Activated CD4-positive, alpha-beta T cell treated with anti-CD3 and anti-CD28 coated beads for 36 hours (primary cell): ENCODE measurements at regions not wholly inside any gene's neighbourhood (a gene's known extent, or its start where the extent isn't known, plus 50 kb on each side); places are given as distances from the start of the nearest gene placed in this dataset.
"Not testable (repeated sequence)": the region's sequence is repeated elsewhere in the genome, so short reads cannot be mapped to it uniquely, and the experiment has no call there.

Source experiments
- ATAC-seq: fragments of 200-7000 bp; cut with Tn5 transposase; one replicate; pipeline ENCODE4 v1.10.0; 2021; ENCODE audit warnings: mild to moderate bottlenecking, moderate library complexity
- CTCF ChIA-PET: fragments of 350-600 bp; sonication (Branson Sonifier 250); formaldehyde crosslinking; loops from one replicate; lab custom pipeline; 2021; ENCODE audit warnings: antibody characterized with exemption; lab: Charles Lee
- POLR2A ChIA-PET: fragments of 350-600 bp; sonication (Branson Sonifier 250); formaldehyde crosslinking; loops from one replicate; lab custom pipeline; 2021; ENCODE audit warnings: antibody characterized with exemption, inconsistent platforms; lab: Charles Lee
- DNase-seq: peaks from one replicate; pipeline ENCODE4 v3.0.0-alpha.2; 2020
- H3K27ac Mint-ChIP-seq: one replicate; pipeline ENCODE4 v1.8.0; 2021; ENCODE audit warnings: mixed read lengths
- H3K27me3 Mint-ChIP-seq: one replicate; pipeline ENCODE4 v1.8.0; 2021; ENCODE audit warnings: mixed read lengths
- H3K36me3 Mint-ChIP-seq: one replicate; pipeline ENCODE4 v1.8.0; 2021; ENCODE audit warnings: low read depth, mixed read lengths
- H3K4me1 Mint-ChIP-seq: one replicate; pipeline ENCODE4 v1.8.0; 2021; ENCODE audit warnings: mixed read lengths
- H3K4me3 Mint-ChIP-seq: one replicate; pipeline ENCODE4 v1.8.0; 2021; ENCODE audit warnings: mild to moderate bottlenecking, moderate library complexity, mixed read lengths
- H3K9me3 Mint-ChIP-seq: one replicate; pipeline ENCODE4 v1.8.0; 2021; ENCODE audit warnings: low read depth, mixed read lengths
- intact Hi-C, 2 experiments: fragments of 100-400 bp; cut with DNase I in 1 of 2; cut with micrococcal nuclease in 1 of 2; formaldehyde crosslinking; loops; one replicate each; pipeline versions ENCODE4 v1.14.2 to v1.15.1; 2022 to 2024; cut with DNase I, micrococcal nuclease

- Mint-ChIP-seq H3K4me3 (no peak overlapping the region), H3K9me3 (no peaks in the 10 kb centered on the region), H3K27me3 (no peaks in the 10 kb centered on the region), H3K4me1 (peaks cover 7% of the 10 kb centered on the region), H3K36me3 (no peaks in the 10 kb centered on the region), H3K27ac (no peak overlapping the region)
- intact Hi-C loops: no loop called here
- DNase-seq: peak; percentile 20
- ChIA-PET CTCF (interaction anchor here (1.0 kb wide), 1 partner anchor 328 kb away, joined by 3 read pairs; no protein-coding TSS in a partner anchor), POLR2A (no interaction called here)
- ATAC-seq: peak; percentile 92
Observed at GRCh38 chr19:20325151-20325550, 158.1 kb downstream of the ZNF486 start.

- intact Hi-C loops: no loop called here
- POLR2A ChIA-PET: no interaction called here
Observed at GRCh38 chr19:20321139-20321763, 154.2 kb downstream of the ZNF486 start.

GRCh38 chr19:20320191-20320590, 153.2 kb downstream of the ZNF486 start:
- DNase-seq (no peak), ATAC-seq (no peak)
- ChIA-PET CTCF (no interaction called here), POLR2A (no interaction called here)
- intact Hi-C loops: no loop called here
- Mint-ChIP-seq H3K4me1 (peaks cover 5% of the 10 kb centered on the region), H3K36me3 (no peaks in the 10 kb centered on the region), H3K9me3 (no peaks in the 10 kb centered on the region), H3K27me3 (no peaks in the 10 kb centered on the region), H3K4me3 (no peak overlapping the region), H3K27ac (no peak overlapping the region)

More at GRCh38 chr19:20321139-20321763, 154.2 kb downstream of the ZNF486 start:
- Mint-ChIP-seq H3K4me3 (no peak overlapping the region), H3K27ac (no peak overlapping the region), H3K36me3 (no peaks in the 10 kb centered on the region), H3K9me3 (no peaks in the 10 kb centered on the region), H3K4me1 (peaks cover 7% of the 10 kb centered on the region), H3K27me3 (no peaks in the 10 kb centered on the region)
- CTCF ChIA-PET: no interaction called here
- no peak for ATAC-seq
- no peak for DNase-seq

GRCh38 chr19:20318616-20319015, 151.6 kb downstream of the ZNF486 start:
- Mint-ChIP-seq H3K36me3 (no peaks in the 10 kb centered on the region), H3K4me1 (no peaks in the 10 kb centered on the region), H3K27me3 (no peaks in the 10 kb centered on the region), H3K27ac (no peak overlapping the region), H3K4me3 (no peak overlapping the region), H3K9me3 (no peaks in the 10 kb centered on the region)
- DNase-seq (no peak), ATAC-seq (no peak)
- ChIA-PET CTCF (interaction anchor here (0.6 kb wide), 1 partner anchor 323 kb away, joined by 3 read pairs; no protein-coding TSS in a partner anchor), POLR2A (no interaction called here)
- intact Hi-C loops: no loop called here

GRCh38 chr19:20315543-20315942, 148.5 kb downstream of the ZNF486 start:
- no peak for DNase-seq
- Mint-ChIP-seq H3K4me3 (no peak overlapping the region), H3K36me3 (no peaks in the 10 kb centered on the region), H3K9me3 (no peaks in the 10 kb centered on the region), H3K27ac (no peak overlapping the region), H3K27me3 (no peaks in the 10 kb centered on the region), H3K4me1 (no peaks in the 10 kb centered on the region)
- CTCF ChIA-PET: no interaction called here
- no peak for ATAC-seq
- POLR2A ChIA-PET: no interaction called here
- intact Hi-C loops: no loop called here

GRCh38 chr19:20313894-20314293, 146.9 kb downstream of the ZNF486 start:
- H3K9me3 Mint-ChIP-seq: peaks cover 2% of the 10 kb centered on the region
- ChIA-PET POLR2A (no interaction called here), CTCF (interaction anchor here (0.6 to 1.1 kb wide), 4 partner anchors 10 to 907 kb away, joined by 3 to 6 read pairs (median 4); no protein-coding TSS in a partner anchor)
- DNase-seq (no peak), ATAC-seq (no peak)
- no peak overlapping the region for H3K27ac Mint-ChIP-seq
- no peaks in the 10 kb centered on the region for H3K36me3 Mint-ChIP-seq
- intact Hi-C loops: no loop called here
- no peaks in the 10 kb centered on the region for H3K4me1 Mint-ChIP-seq
- no peaks in the 10 kb centered on the region for H3K27me3 Mint-ChIP-seq
- H3K4me3 Mint-ChIP-seq: no peak overlapping the region

- ChIA-PET CTCF (no interaction called here), POLR2A (no interaction called here)
- no peak overlapping the region for H3K27ac Mint-ChIP-seq
- H3K4me1 Mint-ChIP-seq: no peaks in the 10 kb centered on the region
- H3K9me3 Mint-ChIP-seq: peaks cover 2% of the 10 kb centered on the region
- H3K4me3 Mint-ChIP-seq: no peak overlapping the region
- DNase-seq: no peak
- no peaks in the 10 kb centered on the region for H3K36me3 Mint-ChIP-seq
- ATAC-seq: no peak
- intact Hi-C loops: no loop called here
- H3K27me3 Mint-ChIP-seq: no peaks in the 10 kb centered on the region
Observed at GRCh38 chr19:20307127-20307526, 140.1 kb downstream of the ZNF486 start.

GRCh38 chr19:20296314-20296713, 129.3 kb downstream of the ZNF486 start:
- H3K27ac Mint-ChIP-seq, H3K27me3 Mint-ChIP-seq, DNase-seq, intact Hi-C loops, ATAC-seq, H3K9me3 Mint-ChIP-seq, POLR2A ChIA-PET, H3K4me3 Mint-ChIP-seq, H3K36me3 Mint-ChIP-seq, H3K4me1 Mint-ChIP-seq, CTCF ChIA-PET: not testable (repeated sequence)

- no peaks in the 10 kb centered on the region for H3K4me1 Mint-ChIP-seq
- no peak for DNase-seq
- H3K9me3 Mint-ChIP-seq: peaks cover 3% of the 10 kb centered on the region
- ChIA-PET POLR2A (no interaction called here), CTCF (no interaction called here)
- no peaks in the 10 kb centered on the region for H3K36me3 Mint-ChIP-seq
- no peak for ATAC-seq
- H3K4me3 Mint-ChIP-seq: no peak overlapping the region
- no peaks in the 10 kb centered on the region for H3K27me3 Mint-ChIP-seq
- intact Hi-C loops: no loop called here
- H3K27ac Mint-ChIP-seq: no peak overlapping the region
Observed at GRCh38 chr19:20294181-20294580, 127.2 kb downstream of the ZNF486 start.

GRCh38 chr19:20292520-20292919, 125.5 kb downstream of the ZNF486 start:
- CTCF ChIA-PET: interaction anchor here (0.7 kb wide), 1 partner anchor 302 kb away, joined by 3 read pairs; no protein-coding TSS in a partner anchor
- H3K27ac Mint-ChIP-seq, POLR2A ChIA-PET, intact Hi-C loops, ATAC-seq, H3K4me1 Mint-ChIP-seq, H3K36me3 Mint-ChIP-seq, H3K27me3 Mint-ChIP-seq, H3K4me3 Mint-ChIP-seq, DNase-seq, H3K9me3 Mint-ChIP-seq: not testable (repeated sequence)

GRCh38 chr19:20289186-20289585, 122.2 kb downstream of the ZNF486 start:
- intact Hi-C loops: no loop called here
- no peaks in the 10 kb centered on the region for H3K4me1 Mint-ChIP-seq
- POLR2A ChIA-PET: no interaction called here
- CTCF ChIA-PET: no interaction called here
- no peaks in the 10 kb centered on the region for H3K27me3 Mint-ChIP-seq
- H3K27ac Mint-ChIP-seq: no peak overlapping the region
- no peaks in the 10 kb centered on the region for H3K36me3 Mint-ChIP-seq
- H3K9me3 Mint-ChIP-seq: peaks cover 5% of the 10 kb centered on the region
- DNase-seq (no peak), ATAC-seq (no peak)
- H3K4me3 Mint-ChIP-seq: no peak overlapping the region

- CTCF ChIA-PET: no interaction called here
- Mint-ChIP-seq H3K27ac (no peak overlapping the region), H3K4me1 (no peaks in the 10 kb centered on the region), H3K27me3 (no peaks in the 10 kb centered on the region), H3K36me3 (no peaks in the 10 kb centered on the region), H3K9me3 (peaks cover 6% of the 10 kb centered on the region), H3K4me3 (no peak overlapping the region)
- POLR2A ChIA-PET: no interaction called here
- DNase-seq (no peak), ATAC-seq (no peak)
- intact Hi-C loops: no loop called here
Observed at GRCh38 chr19:20287070-20287469, 120.1 kb downstream of the ZNF486 start.
